Activated CD8-positive, alpha-beta memory T cell treated with anti-CD3 and anti-CD28 coated beads, Interleukin-2, amount 50 U/mL, for 48 hours (primary cell): ENCODE measurements at regions not wholly inside any gene's neighbourhood (a gene's known extent, or its start where the extent isn't known, plus 50 kb on each side); places are given as distances from the start of the nearest gene placed in this dataset.

Experiments
- DNase-seq: peaks from one replicate; pipeline ENCODE4 v3.0.0-alpha.2; 2020

GRCh38 chr15:36210426-36210825, 369.0 kb upstream of the CDIN1 start:
- DNase-seq = no peak

GRCh38 chr15:36218322-36218721, 361.1 kb upstream of the CDIN1 start:
- DNase-seq = no peak

DNA sequence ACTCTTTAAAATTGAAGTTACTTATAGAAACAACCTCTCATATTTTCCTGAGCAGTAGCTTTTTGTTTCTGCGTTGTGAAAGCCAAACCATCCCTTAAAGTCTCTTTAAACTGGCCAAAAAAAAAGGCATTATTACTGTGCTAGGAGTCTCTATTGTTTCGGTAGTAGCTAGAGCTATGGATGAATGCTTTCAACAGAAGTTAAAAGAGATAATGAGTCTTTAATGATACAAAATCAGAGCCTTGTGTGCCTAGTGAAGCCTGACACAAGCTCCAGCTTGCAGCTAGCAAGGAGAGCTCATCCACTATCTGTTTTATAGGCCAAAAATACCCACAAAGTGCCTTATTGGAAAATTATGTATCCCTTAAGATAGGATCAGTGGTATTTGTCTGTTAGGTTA, 360.4 kb upstream of the CDIN1 start:
- DNase-seq = no peak

GRCh38 chr15:36221992-36222391, 357.4 kb upstream of the CDIN1 start:
- no peak for DNase-seq

DNA sequence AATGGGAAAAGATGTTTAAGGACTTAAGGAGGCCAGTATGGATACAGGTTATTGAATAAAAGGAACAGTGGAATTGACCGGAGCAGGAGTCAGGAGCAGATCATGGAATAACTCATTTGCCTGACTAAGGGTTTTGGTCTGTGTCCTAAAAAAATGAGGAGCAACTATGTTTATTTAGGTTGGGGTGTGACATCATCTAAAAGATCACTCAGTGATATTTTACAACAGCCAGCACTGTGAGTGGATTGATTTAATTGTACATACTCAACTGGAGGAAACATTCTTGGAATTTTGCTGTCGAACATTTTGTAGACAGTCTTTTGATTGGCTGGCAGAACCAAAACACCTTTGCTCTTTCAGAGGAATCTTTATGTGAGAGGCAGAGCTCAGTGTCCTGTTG, 348.6 kb upstream of the CDIN1 start:
- no peak for DNase-seq

GRCh38 chr15:36232491-36232890, 346.9 kb upstream of the CDIN1 start:
- DNase-seq = no peak

DNA sequence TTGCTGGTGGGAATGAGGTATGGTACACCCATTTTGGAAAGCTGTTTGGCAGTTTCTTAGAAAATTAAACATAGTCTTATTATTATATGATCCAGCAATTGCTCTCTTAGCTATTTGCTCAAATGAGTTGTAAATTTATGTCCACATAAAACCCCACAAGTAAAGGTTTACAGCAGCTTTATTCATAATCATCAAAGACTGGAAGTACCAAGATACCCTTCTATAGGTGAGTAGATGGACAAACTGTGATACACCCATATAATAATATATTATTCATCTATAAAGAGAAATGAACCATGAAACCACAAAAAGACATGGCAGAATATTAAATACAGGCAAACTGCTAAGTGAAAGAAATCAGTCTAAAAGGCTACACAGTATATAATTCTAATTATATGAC, 344.7 kb upstream of the CDIN1 start:
- DNase-seq = no peak

DNA sequence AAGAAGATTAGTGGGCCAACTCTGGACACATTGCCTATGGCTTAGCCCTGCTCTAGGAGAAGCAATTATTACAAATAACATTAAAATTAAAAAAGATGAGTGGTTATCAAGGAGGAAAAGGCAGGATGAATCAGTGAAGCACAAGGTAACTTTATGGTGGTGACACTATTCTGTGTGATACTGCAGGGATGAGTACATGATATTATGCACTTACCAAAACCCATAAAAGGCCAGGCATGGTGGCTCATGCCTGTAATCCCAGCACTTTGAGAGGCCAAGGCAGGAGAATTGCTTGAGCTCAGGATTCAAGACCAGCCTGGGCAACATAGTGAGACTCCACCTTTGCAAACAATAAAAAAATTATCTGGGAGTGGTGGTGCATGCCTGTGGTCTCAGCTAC, 344.3 kb upstream of the CDIN1 start:
- no peak for DNase-seq

GRCh38 chr15:36239509-36239908, 339.9 kb upstream of the CDIN1 start:
- no peak for DNase-seq

DNA sequence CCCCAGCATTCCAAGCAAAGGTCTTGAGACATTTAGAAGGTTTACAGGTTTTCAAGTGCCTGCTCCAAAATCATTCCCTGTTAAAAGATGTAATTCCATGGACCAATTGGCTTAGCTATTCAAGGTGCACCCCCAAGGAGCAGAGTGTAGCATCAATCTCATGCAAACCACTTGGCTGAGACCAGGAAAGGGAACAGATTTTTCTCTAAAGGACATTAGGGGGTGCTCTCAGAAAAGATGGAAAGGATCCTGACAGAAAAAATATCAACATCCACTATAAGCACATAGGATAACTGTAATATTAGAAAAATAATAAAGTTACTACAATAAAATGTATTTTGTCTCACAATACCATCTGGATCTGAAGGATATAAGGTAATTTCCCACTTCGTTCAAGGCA, 328.0 kb upstream of the CDIN1 start:
- no peak for DNase-seq

DNA sequence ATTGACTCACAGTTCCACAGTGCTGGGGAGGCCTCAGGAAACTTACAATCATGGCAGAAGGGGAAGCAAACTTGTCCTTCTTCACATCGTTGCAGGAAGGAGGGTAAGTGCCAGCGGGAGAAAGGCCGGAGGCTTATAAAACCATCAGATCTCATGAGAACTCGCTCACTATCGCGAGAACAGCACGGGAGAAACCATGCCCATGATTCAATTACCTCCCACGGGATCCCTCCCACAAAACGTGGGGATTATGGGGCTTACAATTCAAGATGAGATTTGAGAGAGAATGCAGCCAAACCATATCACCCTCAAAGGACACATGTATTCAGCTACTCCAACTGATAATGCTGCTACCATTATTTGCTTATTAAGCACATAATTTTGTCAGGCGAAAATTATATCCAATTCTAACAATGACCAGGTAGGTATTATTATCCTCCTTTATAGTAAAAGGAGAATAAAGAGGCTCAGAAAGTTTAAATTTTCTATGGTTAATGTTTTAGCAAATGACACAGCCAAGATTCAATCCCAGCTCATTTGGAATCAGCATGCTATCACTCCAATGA, 327.2 kb upstream of the CDIN1 start:
- DNase-seq = no peak

- DNase-seq = no peak
Measured at GRCh38 chr15:36254426-36254825, 325.0 kb upstream of the CDIN1 start.

DNA sequence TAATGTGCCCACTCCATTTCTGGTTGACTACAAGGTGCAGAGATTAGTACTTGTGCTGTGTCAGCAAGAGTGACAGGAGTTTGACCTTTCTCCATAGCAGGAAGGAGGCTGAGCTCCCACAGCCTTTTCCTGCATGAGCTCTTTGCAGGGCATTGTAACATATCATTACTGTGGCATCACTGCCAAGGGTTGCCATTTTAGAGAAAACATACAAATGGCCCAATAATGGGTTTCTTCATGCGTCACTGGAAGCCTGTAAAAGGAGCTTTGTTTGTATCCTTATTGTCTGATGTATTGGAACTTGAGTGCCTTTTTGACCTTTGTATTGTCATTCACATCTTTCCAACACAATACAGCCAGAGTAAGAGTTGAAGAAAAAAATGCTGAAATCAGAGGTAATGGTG, 323.0 kb upstream of the CDIN1 start:
- DNase-seq = no peak

GRCh38 chr15:36263666-36264065, 315.8 kb upstream of the CDIN1 start:
- no peak for DNase-seq

DNA sequence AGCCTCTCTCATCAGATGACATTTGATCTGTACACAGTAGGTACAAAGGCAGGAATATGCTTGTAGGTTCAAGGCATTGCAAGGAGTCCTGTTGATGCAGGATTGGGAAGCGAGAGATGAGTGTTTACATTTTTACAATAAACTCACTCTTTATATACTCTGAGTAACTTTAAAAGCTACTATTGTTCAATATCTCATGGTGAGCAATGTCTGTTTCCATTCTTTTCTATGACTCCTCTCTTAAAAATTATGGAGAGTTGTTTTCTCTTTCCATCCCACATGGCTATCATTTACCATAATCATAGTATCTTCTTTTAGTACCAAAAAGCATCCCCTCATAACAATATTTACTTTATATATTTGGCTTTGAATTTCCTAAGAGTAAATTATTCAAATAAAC, 314.0 kb upstream of the CDIN1 start:
- DNase-seq = no peak

DNA sequence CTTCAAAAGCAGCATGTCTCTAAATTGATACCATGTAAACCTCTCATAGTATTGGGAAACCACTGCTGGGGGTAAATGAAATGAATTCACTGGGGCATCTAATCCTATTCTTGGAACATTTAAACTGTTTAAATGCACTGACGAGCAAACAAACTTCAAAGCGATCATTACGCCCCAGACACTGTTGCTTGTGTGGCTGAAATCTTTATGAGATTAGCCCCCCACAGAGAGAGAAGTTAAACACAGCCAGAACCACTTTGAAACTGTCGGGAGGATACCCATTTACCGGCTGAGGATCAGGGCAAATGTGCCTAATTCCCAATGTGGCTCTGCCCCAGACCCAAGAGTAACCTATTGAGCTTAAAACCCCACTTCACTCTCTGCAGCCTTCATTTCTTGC, 308.4 kb upstream of the CDIN1 start:
- no peak for DNase-seq

GRCh38 chr15:36275656-36276055, 303.8 kb upstream of the CDIN1 start:
- no peak for DNase-seq

GRCh38 chr15:36278219-36278618, 301.2 kb upstream of the CDIN1 start:
- no peak for DNase-seq

DNA sequence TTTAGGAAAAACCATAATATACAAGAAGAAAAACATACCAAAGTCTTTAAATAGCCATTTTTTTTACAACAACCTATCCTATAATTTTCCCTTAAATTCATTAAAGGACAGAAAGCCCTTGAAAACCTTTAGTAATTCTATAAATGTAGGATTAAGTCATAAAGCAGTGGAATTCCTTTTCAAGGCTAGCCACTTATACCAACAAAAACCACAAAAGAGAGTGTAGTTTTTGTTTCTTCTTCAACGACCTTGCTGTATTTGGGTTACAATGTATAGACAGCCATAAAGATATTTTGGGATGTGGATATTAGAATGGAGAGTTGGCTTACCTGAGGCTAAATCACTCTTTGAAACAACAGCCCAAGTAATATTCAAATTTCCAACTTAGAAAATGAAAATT, 296.6 kb upstream of the CDIN1 start:
- no peak for DNase-seq

GRCh38 chr15:36284911-36285310, 294.5 kb upstream of the CDIN1 start:
- DNase-seq = no peak

DNA sequence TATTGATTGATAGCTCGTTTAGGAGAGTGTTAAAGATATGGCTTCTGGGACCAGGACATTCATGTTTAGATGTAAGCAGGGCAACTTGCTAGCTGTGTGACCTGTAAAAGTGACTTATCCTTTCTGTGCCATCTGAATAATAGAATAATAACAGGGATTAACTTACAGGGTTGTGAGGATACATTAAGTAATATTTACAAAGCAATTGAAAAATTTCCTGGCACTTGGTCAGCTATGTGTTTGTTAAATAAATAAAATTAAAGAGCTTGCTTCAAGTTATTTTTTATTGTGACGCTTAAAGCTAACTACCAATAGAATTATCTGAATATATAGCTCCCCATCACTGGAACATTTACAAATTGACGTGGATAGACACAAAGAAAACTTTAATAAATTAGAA, 287.9 kb upstream of the CDIN1 start:
- no peak for DNase-seq

- DNase-seq = no peak
Measured at GRCh38 chr15:36294359-36294758, 285.1 kb upstream of the CDIN1 start.

GRCh38 chr15:36301947-36302346, 277.5 kb upstream of the CDIN1 start:
- DNase-seq = no peak

GRCh38 chr15:36313021-36313420, 266.4 kb upstream of the CDIN1 start:
- no peak for DNase-seq

DNA sequence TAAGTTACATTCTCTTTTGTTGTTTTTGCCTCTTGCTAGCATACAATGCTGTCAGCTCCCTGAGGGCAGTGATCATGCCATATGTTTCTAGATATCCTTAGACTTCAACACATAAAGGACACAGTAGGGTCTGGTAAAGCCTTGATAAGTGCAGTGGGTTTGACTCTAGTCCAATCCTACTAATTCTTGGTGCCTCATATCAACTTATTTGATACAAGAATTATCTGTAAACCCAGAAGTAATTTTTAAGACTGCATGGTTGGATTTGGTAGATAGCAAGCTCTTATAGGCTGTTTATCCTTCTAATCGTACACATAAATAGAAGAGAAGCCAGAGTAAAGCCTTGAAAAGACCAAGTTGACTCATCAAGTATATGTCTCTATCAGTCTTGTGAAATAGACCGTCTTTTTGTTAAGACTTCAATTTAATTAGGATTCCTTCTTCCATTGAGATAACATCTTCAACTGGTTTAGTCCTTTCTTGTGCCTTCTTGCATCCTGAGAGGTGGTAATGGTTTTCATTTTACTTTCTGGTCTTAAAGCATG, 265.6 kb upstream of the CDIN1 start:
- DNase-seq = no peak

DNA sequence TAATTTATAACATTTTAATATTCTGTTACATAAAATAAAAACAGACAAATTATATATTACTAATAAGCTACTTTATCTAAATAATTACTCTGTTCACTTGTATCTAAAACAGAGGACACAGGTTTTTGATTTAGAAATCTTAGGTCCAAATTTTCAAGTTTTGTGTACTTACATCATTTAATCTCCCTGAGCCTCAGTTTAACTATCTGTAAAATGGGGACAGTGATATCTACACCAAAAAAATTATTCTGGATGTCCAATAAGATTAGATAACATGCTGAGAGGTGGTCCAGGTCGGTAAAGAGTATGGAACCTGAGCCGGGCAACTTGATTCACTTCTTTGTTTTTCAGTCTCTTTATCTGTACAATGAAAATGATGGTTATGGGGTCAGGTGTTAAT, 263.8 kb upstream of the CDIN1 start:
- no peak for DNase-seq
